GM23338 (cell line): ENCODE measurements at regions not wholly inside any gene's neighbourhood (a gene's known extent, or its start where the extent isn't known, plus 50 kb on each side); places are given as distances from the start of the nearest gene placed in this dataset.

ENCODE experiments used
- ATAC-seq: fragments of 200-7000 bp; cut with Tn5 transposase; 3 replicates; pipeline ENCODE4 v1.9.1; 2020
- DNase-seq: peaks from one replicate; pipeline ENCODE4 v3.0.0-alpha.2; 2015; ENCODE audit warnings: low spot score
- H2AFZ ChIP-seq: fragments of 200-600 bp; sonication (generic); 2 replicates; pipeline ENCODE4 v1.8.0; 2016; ENCODE audit warnings: antibody characterized with exemption, mild to moderate bottlenecking, moderate library complexity
- H3F3A ChIP-seq: fragments of 200-600 bp; sonication (generic); replicated peaks from 2 replicates; pipeline ENCODE4 v1.8.0; 2017; ENCODE audit warnings: antibody characterized with exemption, mixed run types, low read depth
- H3K27ac ChIP-seq: fragments of 200-600 bp; sonication (generic); 2 replicates; pipeline ENCODE4 v1.6.1; 2016; ENCODE audit warnings: low read depth
- H3K27me3 ChIP-seq: fragments of 200-600 bp; sonication (generic); 2 replicates; pipeline ENCODE4 v1.8.0; 2016; ENCODE audit warnings: mild to moderate bottlenecking, mixed run types, moderate library complexity; ENCODE audit not compliant: insufficient read depth
- H3K36me3 ChIP-seq: fragments of 200-600 bp; sonication (generic); 2 replicates; pipeline ENCODE4 v1.8.0; 2016; ENCODE audit warnings: mild to moderate bottlenecking; ENCODE audit not compliant: insufficient read depth
- H3K4me1 ChIP-seq: fragments of 200-600 bp; sonication (generic); 2 replicates; pipeline ENCODE4 v1.8.0; 2016; ENCODE audit warnings: mild to moderate bottlenecking, moderate library complexity; ENCODE audit not compliant: insufficient read depth
- H3K4me2 ChIP-seq: fragments of 200-600 bp; sonication (generic); 2 replicates; pipeline ENCODE4 v1.7.1; 2017; ENCODE audit warnings: mixed run types
- H3K4me3 ChIP-seq: fragments of 200-600 bp; sonication (generic); 2 replicates; pipeline ENCODE4 v1.6.1; 2016; ENCODE audit warnings: mixed run types
- H3K79me2 ChIP-seq: fragments of 200-600 bp; sonication (generic); replicated peaks from 2 replicates; pipeline ENCODE4 v1.8.0; 2017; ENCODE audit warnings: mild to moderate bottlenecking; ENCODE audit not compliant: insufficient read depth
- H3K9me2 ChIP-seq: fragments of 200-600 bp; sonication (generic); 2 replicates; pipeline ENCODE4 v1.8.0; 2017; ENCODE audit not compliant: insufficient read depth
- H4K20me1 ChIP-seq: fragments of 200-600 bp; sonication (generic); replicated peaks from 2 replicates; pipeline ENCODE4 v1.8.0; 2017; ENCODE audit warnings: mild to moderate bottlenecking; ENCODE audit not compliant: insufficient read depth
- H3K27ac Mint-ChIP-seq: 2 replicates; pipeline ENCODE4 v1.8.0; 2020; ENCODE audit warnings: inconsistent platforms, mild to moderate bottlenecking, moderate library complexity, mixed read lengths
- H3K27me3 Mint-ChIP-seq: 3 replicates; pipeline ENCODE4 v1.8.0; 2022; ENCODE audit warnings: low read depth, mild to moderate bottlenecking, moderate library complexity, mixed read lengths, inconsistent platforms; ENCODE audit not compliant: insufficient read depth, poor library complexity
- H3K36me3 Mint-ChIP-seq: 3 replicates; pipeline ENCODE4 v1.8.0; 2021; ENCODE audit warnings: low read depth, mild to moderate bottlenecking, inconsistent platforms, moderate library complexity, mixed read lengths
- H3K4me1 Mint-ChIP-seq: 3 replicates; pipeline ENCODE4 v1.8.0; 2020; ENCODE audit warnings: mild to moderate bottlenecking, inconsistent platforms, mixed read lengths
- H3K4me3 Mint-ChIP-seq: 3 replicates; pipeline ENCODE4 v1.8.0; 2021; ENCODE audit warnings: moderate library complexity, mild to moderate bottlenecking, inconsistent platforms, mixed read lengths
- H3K9me3 Mint-ChIP-seq: 3 replicates; pipeline ENCODE4 v1.8.0; 2020; ENCODE audit warnings: moderate library complexity, mild to moderate bottlenecking, inconsistent platforms, mixed read lengths
- CREB1 ChIP-seq: fragments of 250-450 bp; sonication (Bioruptor Pico); IDR thresholded peaks from 2 replicates; pipeline ENCODE4 v1.5.0; 2020; ENCODE audit warnings: low read depth, mild to moderate bottlenecking, moderate library complexity
- EZH2 ChIP-seq: fragments of 200-600 bp; sonication (generic); IDR thresholded peaks from one replicate; pipeline ENCODE4 v1.8.0; 2017; ENCODE audit warnings: antibody characterized with exemption, mild to moderate bottlenecking, low read depth; ENCODE audit not compliant: unreplicated experiment
- EZH2phosphoT487 ChIP-seq: fragments of 200-600 bp; sonication (generic); IDR thresholded peaks from one replicate; pipeline ENCODE4 v1.8.1; 2018; ENCODE audit warnings: antibody characterized with exemption; ENCODE audit not compliant: unreplicated experiment
- JUNB ChIP-seq: IDR thresholded peaks from one replicate; pipeline ENCODE4 v1.6.1; 2016; ENCODE audit warnings: antibody characterized with exemption; ENCODE audit not compliant: unreplicated experiment
- NANOG ChIP-seq: IDR thresholded peaks from 2 replicates; pipeline ENCODE4 v1.6.1; 2016; ENCODE audit warnings: antibody characterized with exemption, borderline replicate concordance
- POLR2AphosphoS5 ChIP-seq: IDR thresholded peaks from 2 replicates; pipeline ENCODE4 v1.6.1; 2016; ENCODE audit warnings: antibody characterized with exemption, low read depth
- STAT1 ChIP-seq: IDR thresholded peaks from one replicate; pipeline ENCODE4 v1.6.1; 2016; ENCODE audit warnings: antibody characterized with exemption; ENCODE audit not compliant: unreplicated experiment
- ZNF114 ChIP-seq: fragments of 250-450 bp; sonication (Bioruptor Pico); IDR thresholded peaks from 2 replicates; pipeline ENCODE4 v1.5.0; 2020; ENCODE audit warnings: mild to moderate bottlenecking, moderate library complexity
- ZNF331 ChIP-seq: fragments of 250-450 bp; sonication (Bioruptor Pico); IDR thresholded peaks from 2 replicates; pipeline ENCODE4 v1.5.0; 2020; ENCODE audit warnings: low read depth, mild to moderate bottlenecking, moderate library complexity
- TF ChIP-seq, protein P1 (sequence below): IDR thresholded peaks from 2 replicates; pipeline ENCODE4 v1.6.1; 2016; ENCODE audit warnings: antibody characterized with exemption
- TF ChIP-seq, protein P2 (sequence below): IDR thresholded peaks from one replicate; pipeline ENCODE4 v1.6.1; 2018; ENCODE audit warnings: antibody characterized with exemption; ENCODE audit not compliant: unreplicated experiment
- TF ChIP-seq, protein P3 (sequence below), 2 experiments: fragments of 200-600 bp in 1 of 2; sonication (generic) in 1 of 2; conservative IDR thresholded peaks; 2 replicates each; pipeline versions ENCODE4 v1.5.1 to v1.6.1; 2016 to 2017; ENCODE audit warnings: antibody characterized with exemption in 2 of 2, low read depth in 2 of 2, mild to moderate bottlenecking in 2 of 2, moderate library complexity in 1 of 2
- TF ChIP-seq, protein P4 (sequence below): fragments of 250-450 bp; sonication (Bioruptor Pico); IDR thresholded peaks from 2 replicates; pipeline ENCODE4 v1.5.0; 2020; ENCODE audit warnings: mild to moderate bottlenecking, moderate library complexity

DNA sequence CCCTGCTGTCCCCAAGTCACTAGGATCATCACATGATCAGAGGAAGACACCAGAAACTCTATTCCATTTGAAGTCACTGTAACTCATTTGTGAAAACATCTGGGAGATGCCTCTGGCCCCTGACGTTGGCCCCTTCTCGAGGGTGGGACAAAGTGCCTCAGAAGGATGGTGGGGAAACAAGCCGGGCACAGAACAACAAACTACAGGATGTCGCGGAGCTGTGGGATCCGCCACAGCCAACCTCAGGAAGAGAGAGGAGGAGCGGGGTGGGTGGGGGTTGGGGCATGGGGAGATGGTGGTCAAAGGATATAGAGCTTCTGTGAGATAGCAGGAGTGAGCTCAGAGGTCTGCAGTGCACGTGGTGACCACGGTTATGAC, 265.6 kb upstream of the TCERG1L start:
- Histone ChIP-seq H3K4me1 (no peaks in the 10 kb centered on the region), H3K36me3 (no peaks in the 10 kb centered on the region; the same call in 1 of the 2 replicates), H3K4me3 (no peak overlapping the region), H3K27ac (no peak overlapping the region), H3K79me2 (no peaks in the 10 kb centered on the region), H4K20me1 (no peaks in the 10 kb centered on the region), H3F3A (no peaks in the 10 kb centered on the region), H3K27me3 (no peaks in the 10 kb centered on the region), H2AFZ (no peak overlapping the region), H3K4me2 (no peak overlapping the region), H3K9me2 (no peaks in the 10 kb centered on the region)
- H3K27ac Mint-ChIP-seq, result no peak overlapping the region
- no peak overlapping the region for H3K4me3 Mint-ChIP-seq
- H3K9me3 Mint-ChIP-seq, result peaks cover 80% of the 10 kb centered on the region
- no peak for DNase-seq
- ATAC-seq, result no peak
- H3K4me1 Mint-ChIP-seq, result no peaks in the 10 kb centered on the region
- peaks cover 13% of the 10 kb centered on the region for H3K27me3 Mint-ChIP-seq
- peaks cover 3% of the 10 kb centered on the region; the same call in 1 of the 3 replicates for H3K36me3 Mint-ChIP-seq
- TF ChIP-seq ZNF331 (no peak), STAT1 (no peak), CREB1 (no peak), EZH2phosphoT487 (no peak), NANOG (no peak), POLR2AphosphoS5 (no peak), EZH2 (no peak), JUNB (no peak), ZNF114 (no peak)
- TF ChIP-seq, protein P1, sequence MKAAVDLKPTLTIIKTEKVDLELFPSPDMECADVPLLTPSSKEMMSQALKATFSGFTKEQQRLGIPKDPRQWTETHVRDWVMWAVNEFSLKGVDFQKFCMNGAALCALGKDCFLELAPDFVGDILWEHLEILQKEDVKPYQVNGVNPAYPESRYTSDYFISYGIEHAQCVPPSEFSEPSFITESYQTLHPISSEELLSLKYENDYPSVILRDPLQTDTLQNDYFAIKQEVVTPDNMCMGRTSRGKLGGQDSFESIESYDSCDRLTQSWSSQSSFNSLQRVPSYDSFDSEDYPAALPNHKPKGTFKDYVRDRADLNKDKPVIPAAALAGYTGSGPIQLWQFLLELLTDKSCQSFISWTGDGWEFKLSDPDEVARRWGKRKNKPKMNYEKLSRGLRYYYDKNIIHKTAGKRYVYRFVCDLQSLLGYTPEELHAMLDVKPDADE, result no peak
- TF ChIP-seq, protein P2, sequence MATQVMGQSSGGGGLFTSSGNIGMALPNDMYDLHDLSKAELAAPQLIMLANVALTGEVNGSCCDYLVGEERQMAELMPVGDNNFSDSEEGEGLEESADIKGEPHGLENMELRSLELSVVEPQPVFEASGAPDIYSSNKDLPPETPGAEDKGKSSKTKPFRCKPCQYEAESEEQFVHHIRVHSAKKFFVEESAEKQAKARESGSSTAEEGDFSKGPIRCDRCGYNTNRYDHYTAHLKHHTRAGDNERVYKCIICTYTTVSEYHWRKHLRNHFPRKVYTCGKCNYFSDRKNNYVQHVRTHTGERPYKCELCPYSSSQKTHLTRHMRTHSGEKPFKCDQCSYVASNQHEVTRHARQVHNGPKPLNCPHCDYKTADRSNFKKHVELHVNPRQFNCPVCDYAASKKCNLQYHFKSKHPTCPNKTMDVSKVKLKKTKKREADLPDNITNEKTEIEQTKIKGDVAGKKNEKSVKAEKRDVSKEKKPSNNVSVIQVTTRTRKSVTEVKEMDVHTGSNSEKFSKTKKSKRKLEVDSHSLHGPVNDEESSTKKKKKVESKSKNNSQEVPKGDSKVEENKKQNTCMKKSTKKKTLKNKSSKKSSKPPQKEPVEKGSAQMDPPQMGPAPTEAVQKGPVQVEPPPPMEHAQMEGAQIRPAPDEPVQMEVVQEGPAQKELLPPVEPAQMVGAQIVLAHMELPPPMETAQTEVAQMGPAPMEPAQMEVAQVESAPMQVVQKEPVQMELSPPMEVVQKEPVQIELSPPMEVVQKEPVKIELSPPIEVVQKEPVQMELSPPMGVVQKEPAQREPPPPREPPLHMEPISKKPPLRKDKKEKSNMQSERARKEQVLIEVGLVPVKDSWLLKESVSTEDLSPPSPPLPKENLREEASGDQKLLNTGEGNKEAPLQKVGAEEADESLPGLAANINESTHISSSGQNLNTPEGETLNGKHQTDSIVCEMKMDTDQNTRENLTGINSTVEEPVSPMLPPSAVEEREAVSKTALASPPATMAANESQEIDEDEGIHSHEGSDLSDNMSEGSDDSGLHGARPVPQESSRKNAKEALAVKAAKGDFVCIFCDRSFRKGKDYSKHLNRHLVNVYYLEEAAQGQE, result no peak
- TF ChIP-seq, protein P3, sequence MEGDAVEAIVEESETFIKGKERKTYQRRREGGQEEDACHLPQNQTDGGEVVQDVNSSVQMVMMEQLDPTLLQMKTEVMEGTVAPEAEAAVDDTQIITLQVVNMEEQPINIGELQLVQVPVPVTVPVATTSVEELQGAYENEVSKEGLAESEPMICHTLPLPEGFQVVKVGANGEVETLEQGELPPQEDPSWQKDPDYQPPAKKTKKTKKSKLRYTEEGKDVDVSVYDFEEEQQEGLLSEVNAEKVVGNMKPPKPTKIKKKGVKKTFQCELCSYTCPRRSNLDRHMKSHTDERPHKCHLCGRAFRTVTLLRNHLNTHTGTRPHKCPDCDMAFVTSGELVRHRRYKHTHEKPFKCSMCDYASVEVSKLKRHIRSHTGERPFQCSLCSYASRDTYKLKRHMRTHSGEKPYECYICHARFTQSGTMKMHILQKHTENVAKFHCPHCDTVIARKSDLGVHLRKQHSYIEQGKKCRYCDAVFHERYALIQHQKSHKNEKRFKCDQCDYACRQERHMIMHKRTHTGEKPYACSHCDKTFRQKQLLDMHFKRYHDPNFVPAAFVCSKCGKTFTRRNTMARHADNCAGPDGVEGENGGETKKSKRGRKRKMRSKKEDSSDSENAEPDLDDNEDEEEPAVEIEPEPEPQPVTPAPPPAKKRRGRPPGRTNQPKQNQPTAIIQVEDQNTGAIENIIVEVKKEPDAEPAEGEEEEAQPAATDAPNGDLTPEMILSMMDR (conservative IDR thresholded peaks at IDR 0.05; ENCODE audit: low read depth in 2 of 2), result no peak
- TF ChIP-seq, protein P4, sequence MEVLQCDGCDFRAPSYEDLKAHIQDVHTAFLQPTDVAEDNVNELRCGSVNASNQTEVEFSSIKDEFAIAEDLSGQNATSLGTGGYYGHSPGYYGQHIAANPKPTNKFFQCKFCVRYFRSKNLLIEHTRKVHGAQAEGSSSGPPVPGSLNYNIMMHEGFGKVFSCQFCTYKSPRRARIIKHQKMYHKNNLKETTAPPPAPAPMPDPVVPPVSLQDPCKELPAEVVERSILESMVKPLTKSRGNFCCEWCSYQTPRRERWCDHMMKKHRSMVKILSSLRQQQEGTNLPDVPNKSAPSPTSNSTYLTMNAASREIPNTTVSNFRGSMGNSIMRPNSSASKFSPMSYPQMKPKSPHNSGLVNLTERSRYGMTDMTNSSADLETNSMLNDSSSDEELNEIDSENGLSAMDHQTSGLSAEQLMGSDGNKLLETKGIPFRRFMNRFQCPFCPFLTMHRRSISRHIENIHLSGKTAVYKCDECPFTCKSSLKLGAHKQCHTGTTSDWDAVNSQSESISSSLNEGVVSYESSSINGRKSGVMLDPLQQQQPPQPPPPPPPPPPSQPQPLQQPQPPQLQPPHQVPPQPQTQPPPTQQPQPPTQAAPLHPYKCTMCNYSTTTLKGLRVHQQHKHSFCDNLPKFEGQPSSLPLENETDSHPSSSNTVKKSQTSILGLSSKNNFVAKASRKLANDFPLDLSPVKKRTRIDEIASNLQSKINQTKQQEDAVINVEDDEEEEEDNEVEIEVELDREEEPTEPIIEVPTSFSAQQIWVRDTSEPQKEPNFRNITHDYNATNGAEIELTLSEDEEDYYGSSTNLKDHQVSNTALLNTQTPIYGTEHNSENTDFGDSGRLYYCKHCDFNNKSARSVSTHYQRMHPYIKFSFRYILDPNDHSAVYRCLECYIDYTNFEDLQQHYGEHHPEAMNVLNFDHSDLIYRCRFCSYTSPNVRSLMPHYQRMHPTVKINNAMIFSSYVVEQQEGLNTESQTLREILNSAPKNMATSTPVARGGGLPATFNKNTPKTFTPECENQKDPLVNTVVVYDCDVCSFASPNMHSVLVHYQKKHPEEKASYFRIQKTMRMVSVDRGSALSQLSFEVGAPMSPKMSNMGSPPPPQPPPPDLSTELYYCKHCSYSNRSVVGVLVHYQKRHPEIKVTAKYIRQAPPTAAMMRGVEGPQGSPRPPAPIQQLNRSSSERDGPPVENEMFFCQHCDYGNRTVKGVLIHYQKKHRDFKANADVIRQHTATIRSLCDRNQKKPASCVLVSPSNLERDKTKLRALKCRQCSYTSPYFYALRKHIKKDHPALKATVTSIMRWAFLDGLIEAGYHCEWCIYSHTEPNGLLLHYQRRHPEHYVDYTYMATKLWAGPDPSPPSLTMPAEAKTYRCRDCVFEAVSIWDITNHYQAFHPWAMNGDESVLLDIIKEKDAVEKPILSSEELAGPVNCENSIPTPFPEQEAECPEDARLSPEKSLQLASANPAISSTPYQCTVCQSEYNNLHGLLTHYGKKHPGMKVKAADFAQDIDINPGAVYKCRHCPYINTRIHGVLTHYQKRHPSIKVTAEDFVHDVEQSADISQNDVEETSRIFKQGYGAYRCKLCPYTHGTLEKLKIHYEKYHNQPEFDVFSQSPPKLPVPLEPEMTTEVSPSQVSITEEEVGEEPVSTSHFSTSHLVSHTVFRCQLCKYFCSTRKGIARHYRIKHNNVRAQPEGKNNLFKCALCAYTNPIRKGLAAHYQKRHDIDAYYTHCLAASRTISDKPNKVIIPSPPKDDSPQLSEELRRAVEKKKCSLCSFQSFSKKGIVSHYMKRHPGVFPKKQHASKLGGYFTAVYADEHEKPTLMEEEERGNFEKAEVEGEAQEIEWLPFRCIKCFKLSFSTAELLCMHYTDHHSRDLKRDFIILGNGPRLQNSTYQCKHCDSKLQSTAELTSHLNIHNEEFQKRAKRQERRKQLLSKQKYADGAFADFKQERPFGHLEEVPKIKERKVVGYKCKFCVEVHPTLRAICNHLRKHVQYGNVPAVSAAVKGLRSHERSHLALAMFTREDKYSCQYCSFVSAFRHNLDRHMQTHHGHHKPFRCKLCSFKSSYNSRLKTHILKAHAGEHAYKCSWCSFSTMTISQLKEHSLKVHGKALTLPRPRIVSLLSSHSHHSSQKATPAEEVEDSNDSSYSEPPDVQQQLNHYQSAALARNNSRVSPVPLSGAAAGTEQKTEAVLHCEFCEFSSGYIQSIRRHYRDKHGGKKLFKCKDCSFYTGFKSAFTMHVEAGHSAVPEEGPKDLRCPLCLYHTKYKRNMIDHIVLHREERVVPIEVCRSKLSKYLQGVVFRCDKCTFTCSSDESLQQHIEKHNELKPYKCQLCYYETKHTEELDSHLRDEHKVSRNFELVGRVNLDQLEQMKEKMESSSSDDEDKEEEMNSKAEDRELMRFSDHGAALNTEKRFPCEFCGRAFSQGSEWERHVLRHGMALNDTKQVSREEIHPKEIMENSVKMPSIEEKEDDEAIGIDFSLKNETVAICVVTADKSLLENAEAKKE, result no peak
